Psoas muscle (tissue), 7 donors: ENCODE measurements at regions not wholly inside any gene's neighbourhood (a gene's known extent, or its start where the extent isn't known, plus 50 kb on each side); places are given as distances from the start of the nearest gene placed in this dataset.
"Not testable (repeated sequence)": the region's sequence is repeated elsewhere in the genome, so short reads cannot be mapped to it uniquely, and the experiment has no call there.

Experiments
- ATAC-seq, 4 donors: fragments of 200-7000 bp; cut with Tn5 transposase; one replicate each; pipeline ENCODE4 v1.9.1; 2020; ENCODE audit warnings: moderate library complexity in 3 of 4, mild to moderate bottlenecking in 2 of 4
- DNase-seq, 2 donors: peaks; one replicate each; pipeline ENCODE4 v3.0.0-alpha.2; 2020
- H3K27ac ChIP-seq: fragments of 200-600 bp; one replicate; pipeline ENCODE4 v1.8.0; 2022
- H3K27me3 ChIP-seq, 3 donors: fragments of 200-600 bp in 1 of 3; one replicate each; pipeline versions ENCODE4 v1.6.1 to v1.8.0; 2013 to 2022; ENCODE audit warnings: low read length in 2 of 3, mild to moderate bottlenecking in 2 of 3, moderate library complexity in 1 of 3; ENCODE audit not compliant: insufficient read depth in 3 of 3
- H3K36me3 ChIP-seq, 2 donors: fragments of 200-600 bp in 1 of 2; one replicate each; pipeline versions ENCODE4 v1.6.1 to v1.8.0; 2013 to 2022; ENCODE audit warnings: low read depth in 1 of 2, mild to moderate bottlenecking in 1 of 2, moderate library complexity in 1 of 2; ENCODE audit not compliant: insufficient read depth in 1 of 2
- H3K4me1 ChIP-seq: fragments of 200-600 bp; one replicate; pipeline ENCODE4 v1.8.0; 2022
- H3K4me3 ChIP-seq: fragments of 200-600 bp; one replicate; pipeline ENCODE4 v1.8.0; 2022; ENCODE audit warnings: mild to moderate bottlenecking
- H3K9me3 ChIP-seq: fragments of 200-600 bp; one replicate; pipeline ENCODE4 v1.8.0; 2022
- WGBS, 3 donors: extraction: QIAGEN DNeasy Blood & Tissue Kit; methylation state at CpG; one replicate each; pipeline versions ENCODE4 v1.1.6 to v1.1.7; 2013; 5-methylcytosine and 5-hydroxymethylcytosine counted together
- intact Hi-C, 2 donors: fragments of 100-400 bp; cut with DNase I; formaldehyde crosslinking; loops; one replicate each; pipeline versions ENCODE4 v1.11.0 to v1.14.2; 2022
- donor health status: healthy with polysubstance abuse.
- donor health status: DM: no; HTN: no; CAD: no; lungs with moderate emphysema.
- donor health status: Bipolar disorder and iron deficiency.
- donor health status: healthy.
- donor health status: DM: yes; HTN: yes; CAD: no.
- donor health status: DM: no; HTN: no; CAD: no.
- donor health status: DM: yes; HTN: yes; CAD: no.

GRCh38 chr22:15922666-15923065, 232.8 kb downstream of the POTEH start:
- WGBS, 3 donors: 70 to 87% (median 75%) methylated on average over 3 to 5 of the region's 5 CpGs
- H3K36me3 ChIP-seq, H3K9me3 ChIP-seq, H3K4me3 ChIP-seq, H3K4me1 ChIP-seq, ATAC-seq, H3K27ac ChIP-seq, H3K27me3 ChIP-seq, intact Hi-C loops: not testable (repeated sequence)
- DNase-seq: peak in 1 of 2 donors; percentile 35

DNA sequence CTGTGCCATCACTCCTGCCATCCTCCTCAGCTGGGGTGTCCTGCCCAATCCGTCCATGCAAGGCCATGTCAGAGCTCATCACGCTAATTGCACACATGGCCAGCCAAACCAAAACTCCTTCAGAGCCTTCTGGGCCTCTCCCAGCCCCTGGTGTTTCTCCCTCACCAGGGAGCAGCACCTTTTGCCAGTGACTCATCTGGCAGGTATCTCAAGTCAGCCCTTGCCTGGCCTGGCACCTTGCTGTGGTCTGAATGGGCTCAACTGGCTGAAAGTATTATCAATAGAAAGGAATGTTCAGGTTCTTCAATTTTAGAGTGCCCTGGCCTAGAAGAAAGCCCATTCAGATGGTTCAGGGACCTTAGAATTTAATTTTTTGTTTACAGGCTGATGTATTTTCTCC, 235.0 kb downstream of the POTEH start:
- H3K9me3 ChIP-seq, intact Hi-C loops, H3K4me1 ChIP-seq, DNase-seq, ATAC-seq, H3K4me3 ChIP-seq, H3K36me3 ChIP-seq, H3K27ac ChIP-seq, H3K27me3 ChIP-seq: not testable (repeated sequence)
- 18% methylated on average over 1 of the region's 2 CpGs; no CpG with 5 or more reads in 2 of the 3 donors for WGBS, 3 donors

DNA sequence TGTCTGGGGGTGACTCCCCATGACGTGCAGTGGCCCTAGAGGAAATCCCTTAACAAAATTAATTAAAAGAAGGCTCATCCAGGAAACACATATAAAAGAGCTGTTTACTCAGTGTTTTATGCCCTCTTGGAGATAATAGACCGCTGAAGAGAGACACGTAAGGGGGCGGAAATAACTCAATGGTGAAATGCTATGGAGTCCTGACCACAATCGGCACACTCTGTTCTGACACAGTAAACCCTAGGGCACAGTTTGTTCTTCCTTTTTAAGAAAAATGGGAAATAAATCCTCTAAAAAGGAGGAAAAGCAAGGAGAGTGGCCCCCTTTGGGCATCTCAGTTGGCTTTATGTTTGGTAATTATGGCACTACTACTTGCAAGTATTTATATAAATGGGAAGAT, 237.3 kb downstream of the POTEH start:
- H3K36me3 ChIP-seq, DNase-seq, H3K27ac ChIP-seq, H3K4me3 ChIP-seq, H3K27me3 ChIP-seq, intact Hi-C loops, H3K4me1 ChIP-seq, ATAC-seq, H3K9me3 ChIP-seq: not testable (repeated sequence)
- 85 to 92% (median 86%) methylated on average over 4 of the region's 5 CpGs for WGBS, 3 donors
